ENCODE measurements at regions not wholly inside any gene's neighbourhood (a gene's known extent, or its start where the extent isn't known, plus 50 kb on each side); places are given as distances from the start of the nearest gene placed in this dataset.

- TF ChIP-seq CTCF (IDR thresholded peaks at IDR 0.05; ENCODE audit: borderline replicate concordance, extremely low read depth, low read length, poor library complexity, severe bottlenecking) = no peak
- TF ChIP-seq EZH2 (IDR thresholded peaks at IDR 0.05; ENCODE audit: borderline replicate concordance, low read depth, low read length, severe bottlenecking) = no peak
Measured at GRCh38 chr2:11942178-11942569, 195.7 kb downstream of the LPIN1 start.
